ENCODE measurements at regions not wholly inside any gene's neighbourhood (a gene's known extent, or its start where the extent isn't known, plus 50 kb on each side); places are given as distances from the start of the nearest gene placed in this dataset.

DNA sequence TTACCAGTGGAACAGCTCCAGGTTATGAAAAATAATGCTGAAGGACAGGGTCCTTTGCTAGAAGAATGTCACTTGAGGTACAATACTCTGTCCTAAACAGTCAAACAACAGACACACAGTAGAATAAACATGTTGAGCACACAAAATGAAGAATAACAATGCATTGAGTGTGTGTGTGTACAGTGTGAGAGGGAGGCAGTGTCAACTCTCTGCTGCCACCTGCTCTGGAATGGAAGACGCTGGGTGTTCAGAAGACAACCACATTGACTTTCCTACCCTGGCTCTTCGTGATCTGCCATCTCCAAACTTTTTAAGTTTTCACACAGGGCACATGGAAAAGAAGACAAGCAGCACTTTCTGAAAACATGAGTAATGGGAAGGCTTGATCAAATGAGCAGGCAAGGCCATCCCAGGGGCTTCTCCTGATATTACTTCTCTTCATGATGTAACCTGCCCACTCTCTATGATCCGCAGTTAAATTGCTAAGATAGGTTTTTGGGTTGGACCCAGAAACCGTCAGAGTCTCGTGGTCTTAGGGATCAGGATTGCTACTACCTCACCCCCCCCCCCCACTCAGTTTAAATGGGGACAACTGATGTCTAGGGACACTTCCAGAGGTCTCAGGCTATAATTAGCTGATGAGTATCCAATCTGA lies 533.2 kb upstream of the TNP1 start:
- TF ChIP-seq, protein P1, sequence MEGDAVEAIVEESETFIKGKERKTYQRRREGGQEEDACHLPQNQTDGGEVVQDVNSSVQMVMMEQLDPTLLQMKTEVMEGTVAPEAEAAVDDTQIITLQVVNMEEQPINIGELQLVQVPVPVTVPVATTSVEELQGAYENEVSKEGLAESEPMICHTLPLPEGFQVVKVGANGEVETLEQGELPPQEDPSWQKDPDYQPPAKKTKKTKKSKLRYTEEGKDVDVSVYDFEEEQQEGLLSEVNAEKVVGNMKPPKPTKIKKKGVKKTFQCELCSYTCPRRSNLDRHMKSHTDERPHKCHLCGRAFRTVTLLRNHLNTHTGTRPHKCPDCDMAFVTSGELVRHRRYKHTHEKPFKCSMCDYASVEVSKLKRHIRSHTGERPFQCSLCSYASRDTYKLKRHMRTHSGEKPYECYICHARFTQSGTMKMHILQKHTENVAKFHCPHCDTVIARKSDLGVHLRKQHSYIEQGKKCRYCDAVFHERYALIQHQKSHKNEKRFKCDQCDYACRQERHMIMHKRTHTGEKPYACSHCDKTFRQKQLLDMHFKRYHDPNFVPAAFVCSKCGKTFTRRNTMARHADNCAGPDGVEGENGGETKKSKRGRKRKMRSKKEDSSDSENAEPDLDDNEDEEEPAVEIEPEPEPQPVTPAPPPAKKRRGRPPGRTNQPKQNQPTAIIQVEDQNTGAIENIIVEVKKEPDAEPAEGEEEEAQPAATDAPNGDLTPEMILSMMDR (IDR thresholded peaks at IDR 0.05), result no peak
- TF ChIP-seq POLR2A (IDR thresholded peaks at IDR 0.05), result no peak

Data from testis (tissue), 2 donors.